H1 (cell line): ENCODE measurements at regions not wholly inside any gene's neighbourhood (a gene's known extent, or its start where the extent isn't known, plus 50 kb on each side); places are given as distances from the start of the nearest gene placed in this dataset.

ENCODE experiments used
- CTCF ChIA-PET: fragments of 300-600 bp; sonication (Branson Sonifier 250); formaldehyde crosslinking; loops from one replicate; lab custom pipeline; 2021; ENCODE audit not compliant: partially characterized antibody; lab: Charles Lee
- POLR2A ChIA-PET: fragments of 300-600 bp; sonication (Branson Sonifier 250); formaldehyde crosslinking; loops from one replicate; lab custom pipeline; 2021; ENCODE audit warnings: inconsistent platforms; ENCODE audit not compliant: partially characterized antibody; lab: Charles Lee
- DNase-seq, 2 experiments: peaks; one replicate each; pipeline versions ENCODE4 v3.0.0 to v3.0.0-alpha.2; 2010 to 2022; ENCODE audit warnings: low spot score in 2 of 2, low read depth in 1 of 2, mixed read lengths in 1 of 2
- FAIRE-seq: peaks from 2 replicates; lab custom pipeline; 2011; peaks lifted over from hg19 to GRCh38; lab: Jason Lieb, UNC
- H2AFZ ChIP-seq: 2 replicates; pipeline ENCODE4 v1.8.1; 2012; ENCODE audit warnings: low read length, inconsistent platforms
- H2AK5ac ChIP-seq: 2 replicates; pipeline ENCODE4 v1.6.1; 2013; ENCODE audit warnings: low read depth, low read length
- H2BK120ac ChIP-seq: replicated peaks from 2 replicates; pipeline ENCODE3; 2013; ENCODE audit warnings: low read depth, low read length, inconsistent platforms
- H2BK12ac ChIP-seq: 2 replicates; pipeline ENCODE4 v1.6.1; 2013; ENCODE audit warnings: low read depth, low read length
- H2BK15ac ChIP-seq: 2 replicates; pipeline ENCODE4 v1.6.1; 2013; ENCODE audit warnings: low read length
- H2BK20ac ChIP-seq: 2 replicates; pipeline ENCODE4 v1.6.1; 2013; ENCODE audit warnings: low read length
- H2BK5ac ChIP-seq: 2 replicates; pipeline ENCODE4 v1.6.1; 2013; ENCODE audit warnings: low read depth, low read length
- H3K14ac ChIP-seq: 2 replicates; pipeline ENCODE4 v1.6.1; 2013; ENCODE audit warnings: inconsistent platforms; ENCODE audit not compliant: insufficient read length
- H3K18ac ChIP-seq: 2 replicates; pipeline ENCODE4 v1.6.1; 2013; ENCODE audit warnings: low read length; ENCODE audit errors: extremely low read depth
- H3K23ac ChIP-seq: 2 replicates; pipeline ENCODE4 v1.6.1; 2013; ENCODE audit warnings: inconsistent platforms; ENCODE audit not compliant: insufficient read length
- H3K23me2 ChIP-seq: 2 replicates; pipeline ENCODE4 v1.6.1; 2013; ENCODE audit warnings: low read depth, low read length
- H3K27ac ChIP-seq: 2 replicates; pipeline ENCODE4 v1.6.1; 2011; ENCODE audit warnings: low read depth, low read length, inconsistent platforms
- H3K27me3 ChIP-seq, 4 experiments: replicated peaks in 1 of 4; 1 replicate in 1 of 4; 2 replicates in 3 of 4; pipeline versions ENCODE4 v1.6.1 to v1.8.1; 2011 to 2013; ENCODE audit warnings: low read length in 3 of 4, mild to moderate bottlenecking in 3 of 4, inconsistent platforms in 2 of 4, mixed read lengths in 2 of 4, moderate library complexity in 1 of 4; ENCODE audit not compliant: control insufficient read depth in 3 of 4, insufficient read depth in 3 of 4; ENCODE audit errors: extremely low read depth in 1 of 4
- H3K36me3 ChIP-seq, 4 experiments: 2 replicates each; pipeline versions ENCODE4 v1.6.1 to v1.8.1; 2011 to 2013; ENCODE audit warnings: mild to moderate bottlenecking in 4 of 4, low read length in 3 of 4, moderate library complexity in 2 of 4, control low read depth in 1 of 4, inconsistent platforms in 1 of 4; ENCODE audit not compliant: insufficient read depth in 4 of 4, control insufficient read depth in 2 of 4
- H3K4ac ChIP-seq: replicated peaks from 2 replicates; pipeline ENCODE3; 2013; ENCODE audit warnings: low read length, low read depth, mixed read lengths, inconsistent platforms; ENCODE audit not compliant: insufficient read length
- H3K4me1 ChIP-seq, 4 experiments: replicated peaks in 1 of 4; 1 replicate in 1 of 4; 2 replicates in 3 of 4; pipeline versions ENCODE4 v1.6.1 to v1.8.1; 2011 to 2013; ENCODE audit warnings: low read length in 3 of 4, inconsistent platforms in 2 of 4, mixed read lengths in 1 of 4; ENCODE audit not compliant: insufficient read depth in 4 of 4, control insufficient read depth in 3 of 4
- H3K4me2 ChIP-seq, 2 experiments: 2 replicates each; pipeline versions ENCODE4 v1.6.1 to v1.8.1; 2011 to 2013; ENCODE audit warnings: low read depth in 2 of 2, low read length in 2 of 2, control low read depth in 1 of 2, inconsistent platforms in 1 of 2, mild to moderate bottlenecking in 1 of 2; ENCODE audit not compliant: insufficient read depth in 1 of 2
- H3K4me3 ChIP-seq, 4 experiments: fragments of 200-600, 300-600 bp in 1 of 4; sonication (generic), shearing (Covaris generic), sonication (Bioruptor Twin) in 1 of 4; 2 replicates each; pipeline versions ENCODE4 v1.5.1 to v1.8.1; 2011 to 2016; ENCODE audit warnings: low read length in 4 of 4, low read depth in 3 of 4, control low read depth in 2 of 4, inconsistent platforms in 2 of 4, mild to moderate bottlenecking in 2 of 4, mixed read lengths in 1 of 4, moderate library complexity in 1 of 4; ENCODE audit not compliant: insufficient read depth in 2 of 4; ENCODE audit errors: extremely low read depth in 1 of 4
- H3K56ac ChIP-seq: replicated peaks from 2 replicates; pipeline ENCODE3; 2013; ENCODE audit warnings: low read depth, mild to moderate bottlenecking, mixed read lengths, low read length, inconsistent platforms; ENCODE audit not compliant: insufficient read length
- H3K79me1 ChIP-seq: 2 replicates; pipeline ENCODE4 v1.6.1; 2013; ENCODE audit warnings: low read depth, low read length, control low read depth
- H3K79me2 ChIP-seq, 2 experiments: 2 replicates each; pipeline versions ENCODE4 v1.6.1 to v1.8.1; 2012 to 2013; ENCODE audit warnings: low read length in 2 of 2, mild to moderate bottlenecking in 2 of 2, inconsistent platforms in 1 of 2; ENCODE audit not compliant: insufficient read depth in 2 of 2, control insufficient read depth in 1 of 2
- H3K9ac ChIP-seq, 4 experiments: replicated peaks in 1 of 4; 1 replicate in 1 of 4; 2 replicates in 3 of 4; pipeline versions ENCODE4 v1.6.1 to v1.8.1; 2011 to 2013; ENCODE audit warnings: low read depth in 3 of 4, low read length in 3 of 4, control low read depth in 2 of 4, mild to moderate bottlenecking in 2 of 4, moderate library complexity in 2 of 4, inconsistent platforms in 1 of 4; ENCODE audit errors: extremely low read depth in 1 of 4
- H3K9me3 ChIP-seq, 2 experiments: 2 replicates each; pipeline versions ENCODE4 v1.6.1 to v1.8.1; 2012 to 2013; ENCODE audit warnings: mild to moderate bottlenecking in 2 of 2, moderate library complexity in 2 of 2, control low read depth in 1 of 2, inconsistent platforms in 1 of 2, low read depth in 1 of 2, low read length in 1 of 2, mixed read lengths in 1 of 2; ENCODE audit not compliant: insufficient read depth in 2 of 2
- H4K20me1 ChIP-seq, 2 experiments: replicated peaks in 1 of 2; 2 replicates each; pipeline versions ENCODE3 to v1.8.1; 2011 to 2013; ENCODE audit warnings: inconsistent platforms in 2 of 2, low read length in 2 of 2, mild to moderate bottlenecking in 1 of 2; ENCODE audit not compliant: insufficient read depth in 2 of 2, control insufficient read depth in 1 of 2
- H4K5ac ChIP-seq: 2 replicates; pipeline ENCODE4 v1.6.1; 2013; ENCODE audit warnings: low read length, low read depth, mixed read lengths, inconsistent platforms; ENCODE audit not compliant: insufficient read length
- H4K8ac ChIP-seq: 2 replicates; pipeline ENCODE4 v1.8.0; 2013; ENCODE audit warnings: mild to moderate bottlenecking, moderate library complexity, low read length, inconsistent platforms; ENCODE audit not compliant: insufficient read depth; ENCODE audit errors: extremely low read depth
- H4K91ac ChIP-seq: replicated peaks from 2 replicates; pipeline ENCODE3; 2013; ENCODE audit warnings: low read length, mixed read lengths, inconsistent platforms; ENCODE audit not compliant: insufficient read length
- EZH2 ChIP-seq: fragments of 200-600 bp; sonication (generic); IDR thresholded peaks from 2 replicates; pipeline ENCODE4 v1.7.1; 2012; ENCODE audit warnings: low read depth, mild to moderate bottlenecking, moderate library complexity, low read length, inconsistent platforms; ENCODE audit not compliant: severe bottlenecking
- KDM4A ChIP-seq: IDR thresholded peaks from one replicate; pipeline ENCODE4 v1.7.1; 2012; ENCODE audit warnings: low read depth, mild to moderate bottlenecking, moderate library complexity, low read length, inconsistent platforms; ENCODE audit not compliant: severe bottlenecking
- MAFK ChIP-seq: IDR thresholded peaks from 2 replicates; pipeline ENCODE4 v1.6.1; 2012; ENCODE audit warnings: low read depth, mild to moderate bottlenecking, improper control_type of control experiment, low read length
- POU5F1 ChIP-seq: IDR thresholded peaks from 2 replicates; pipeline ENCODE4 v1.6.1; 2011; ENCODE audit warnings: low read depth, mild to moderate bottlenecking, low read length, moderate library complexity
- RAD21 ChIP-seq, 2 experiments: IDR thresholded peaks in 1 of 2; conservative IDR thresholded peaks in 1 of 2; 2 replicates each; pipeline ENCODE4 v1.6.1; 2011; ENCODE audit warnings: low read depth in 2 of 2, low read length in 2 of 2, improper control_type of control experiment in 1 of 2, inconsistent platforms in 1 of 2, mild to moderate bottlenecking in 1 of 2, moderate library complexity in 1 of 2
- RFX5 ChIP-seq: IDR thresholded peaks from 2 replicates; pipeline ENCODE4 v1.6.1; 2011; ENCODE audit warnings: low read depth, low read length, improper control_type of control experiment, borderline replicate concordance
- TCF12 ChIP-seq: IDR thresholded peaks from 2 replicates; pipeline ENCODE4 v1.6.1; 2011; ENCODE audit warnings: low read depth, mild to moderate bottlenecking, low read length
- TEAD4 ChIP-seq: IDR thresholded peaks from 2 replicates; pipeline ENCODE4 v1.6.1; 2012; ENCODE audit warnings: low read depth, low read length, inconsistent platforms, mixed read lengths
- YY1 ChIP-seq: IDR thresholded peaks from 2 replicates; pipeline ENCODE4 v1.6.1; 2011; ENCODE audit warnings: low read depth, mild to moderate bottlenecking, low read length
- WGBS, 2 experiments: shearing (Covaris generic) in 1 of 2; methylation state at CpG; one replicate each; pipeline versions ENCODE4 v1.1.6 to v1.1.7; 2013 to 2015; ENCODE audit warnings: low lambda C conversion rate in 2 of 2, mixed read lengths in 2 of 2, inconsistent platforms in 1 of 2, low coverage in 1 of 2, missing lambda C conversion rate in 1 of 2; ENCODE audit not compliant: insufficient replicate concordance in 2 of 2, insufficient coverage in 1 of 2, insufficient read length in 1 of 2; ENCODE audit errors: extremely low coverage in 1 of 2, missing lambda C conversion rate in 1 of 2; 5-methylcytosine and 5-hydroxymethylcytosine counted together

GRCh38 chr16:47025641-47026040 lies 52.2 kb upstream of the DNAJA2 start:
- no peak overlapping the region for H3K18ac ChIP-seq
- no peak overlapping the region for H2BK20ac ChIP-seq
- no peaks in the 10 kb centered on the region for H3K23me2 ChIP-seq
- FAIRE-seq (no peak), DNase-seq (no peak)
- H3K23ac ChIP-seq: no peak overlapping the region
- no peaks in the 10 kb centered on the region for H3K9me3 ChIP-seq
- H3K14ac ChIP-seq: no peak overlapping the region
- no peak overlapping the region for H3K4ac ChIP-seq
- no peak overlapping the region for H2BK12ac ChIP-seq
- no peak overlapping the region for H3K9ac ChIP-seq
- H3K79me1 ChIP-seq: no peaks in the 10 kb centered on the region
- no peak overlapping the region for H2BK5ac ChIP-seq
- no peak overlapping the region for H3K4me3 ChIP-seq
- no peaks in the 10 kb centered on the region for H3K27me3 ChIP-seq
- H4K8ac ChIP-seq: no peak overlapping the region
- no peak for TF ChIP-seq MAFK
- no peak for TF ChIP-seq TEAD4
- TF ChIP-seq POU5F1: no peak
- no peak for TF ChIP-seq RAD21 (IDR thresholded peaks at IDR 0.05 in 1 of 2, conservative IDR thresholded peaks at IDR 0.05 in 1 of 2; ENCODE audit: low read depth in 2 of 2, low read length in 2 of 2)
- no peak for TF ChIP-seq RFX5
- TF ChIP-seq TCF12: no peak
- no peak for TF ChIP-seq YY1
- no peak for TF ChIP-seq EZH2
- TF ChIP-seq KDM4A: no peak
- H3K36me3 ChIP-seq: no peaks in the 10 kb centered on the region
- H3K27ac ChIP-seq: no peak overlapping the region
- H2BK120ac ChIP-seq: no peak overlapping the region
- H4K91ac ChIP-seq: no peak overlapping the region
- ChIA-PET CTCF (interaction anchor here (0.9 kb wide), 1 partner anchor 12 kb away, joined by 3 read pairs; no protein-coding TSS in a partner anchor), POLR2A (no interaction called here)
- H3K79me2 ChIP-seq: no peaks in the 10 kb centered on the region
- no peak overlapping the region for H4K5ac ChIP-seq
- peaks cover 0 to 2% of the 10 kb centered on the region in 2 experiments for H4K20me1 ChIP-seq
- H3K4me2 ChIP-seq: no peak overlapping the region
- no peak overlapping the region for H2AK5ac ChIP-seq
- H2AFZ ChIP-seq: no peak overlapping the region
- H3K4me1 ChIP-seq: no peaks in the 10 kb centered on the region
- H2BK15ac ChIP-seq: no peak overlapping the region
- no peak overlapping the region for H3K56ac ChIP-seq
- 88% methylated on average over 20 of the region's 20 CpGs; no CpG with 5 or more reads in 1 of the 2 experiments for WGBS, 2 experiments
